Liver (tissue), 8 donors: ENCODE measurements at regions not wholly inside any gene's neighbourhood (a gene's known extent, or its start where the extent isn't known, plus 50 kb on each side); places are given as distances from the start of the nearest gene placed in this dataset.

Experiments used
- DNase-seq: peaks from one replicate; pipeline ENCODE4 v3.0.0-alpha.2; 2017; ENCODE audit warnings: low spot score
- H3K27ac ChIP-seq, 2 donors: one replicate each; pipeline ENCODE4 v1.7.0; 2013; ENCODE audit warnings: inconsistent platforms in 2 of 2, low read length in 2 of 2, control low read depth in 1 of 2, low read depth in 1 of 2, mild to moderate bottlenecking in 1 of 2
- H3K27me3 ChIP-seq, 4 donors: one replicate each; pipeline versions ENCODE4 v1.6.1 to v1.7.0; 2013; ENCODE audit warnings: low read length in 3 of 4, inconsistent platforms in 1 of 4, mild to moderate bottlenecking in 1 of 4, moderate library complexity in 1 of 4; ENCODE audit not compliant: control insufficient read depth in 4 of 4, insufficient read depth in 4 of 4
- H3K36me3 ChIP-seq, 4 donors: one replicate each; pipeline versions ENCODE4 v1.6.1 to v1.7.0; 2013; ENCODE audit warnings: low read length in 3 of 4, mild to moderate bottlenecking in 3 of 4, low read depth in 1 of 4, moderate library complexity in 1 of 4; ENCODE audit not compliant: control insufficient read depth in 4 of 4, insufficient read depth in 3 of 4
- H3K4me1 ChIP-seq, 4 donors: one replicate each; pipeline versions ENCODE4 v1.6.1 to v1.7.0; 2013; ENCODE audit warnings: low read length in 3 of 4, mild to moderate bottlenecking in 3 of 4, moderate library complexity in 1 of 4; ENCODE audit not compliant: control insufficient read depth in 4 of 4, insufficient read depth in 4 of 4
- H3K4me3 ChIP-seq, 3 donors: one replicate each; pipeline versions ENCODE4 v1.6.1 to v1.7.0; 2013; ENCODE audit warnings: low read length in 3 of 3, control low read depth in 1 of 3, low read depth in 1 of 3, mild to moderate bottlenecking in 1 of 3
- H3K9ac ChIP-seq, 2 donors: one replicate each; pipeline ENCODE4 v1.7.0; 2013; ENCODE audit warnings: low read length in 2 of 2, mild to moderate bottlenecking in 2 of 2, moderate library complexity in 2 of 2, control low read depth in 1 of 2, low read depth in 1 of 2
- H3K9me3 ChIP-seq, 4 donors: one replicate each; pipeline versions ENCODE4 v1.6.1 to v1.7.0; 2013; ENCODE audit warnings: low read length in 3 of 4; ENCODE audit not compliant: control insufficient read depth in 4 of 4
- ATF3 ChIP-seq: IDR thresholded peaks from 2 replicates; pipeline ENCODE4 v1.6.1; 2016; ENCODE audit warnings: antibody characterized with exemption
- CTCF ChIP-seq: fragments of 150-350 bp; IDR thresholded peaks from 2 replicates; pipeline ENCODE4 v1.5.1; 2017; ENCODE audit warnings: improper control_type of control experiment, low read depth, low read length; ENCODE audit not compliant: missing input control
- EGR1 ChIP-seq, 2 donors: IDR thresholded peaks; 2 replicates each; pipeline ENCODE4 v1.6.1; 2016 to 2018; ENCODE audit warnings: antibody characterized with exemption in 2 of 2, low read depth in 2 of 2
- FOXA1 ChIP-seq: IDR thresholded peaks from 2 replicates; pipeline ENCODE4 v1.6.1; 2016; ENCODE audit warnings: antibody characterized with exemption
- FOXA2 ChIP-seq: IDR thresholded peaks from 2 replicates; pipeline ENCODE4 v1.6.1; 2016; ENCODE audit warnings: antibody characterized with exemption
- GABPA ChIP-seq, 2 donors: IDR thresholded peaks in 1 of 2; conservative IDR thresholded peaks in 1 of 2; 2 replicates each; pipeline ENCODE4 v1.6.1; 2016; ENCODE audit warnings: antibody characterized with exemption in 2 of 2, mild to moderate bottlenecking in 1 of 2, moderate library complexity in 1 of 2
- HNF4A ChIP-seq, 2 donors: conservative IDR thresholded peaks; 2 replicates each; pipeline ENCODE4 v1.6.1; 2016; ENCODE audit warnings: antibody characterized with exemption in 2 of 2, mild to moderate bottlenecking in 2 of 2
- HNF4G ChIP-seq: IDR thresholded peaks from 2 replicates; pipeline ENCODE4 v1.6.1; 2016; ENCODE audit warnings: antibody characterized with exemption
- JUND ChIP-seq, 2 donors: IDR thresholded peaks; 2 replicates each; pipeline ENCODE4 v1.6.1; 2016; ENCODE audit warnings: antibody characterized with exemption in 2 of 2
- MAX ChIP-seq: IDR thresholded peaks from 2 replicates; pipeline ENCODE4 v1.6.1; 2016; ENCODE audit warnings: antibody characterized with exemption
- NR2F2 ChIP-seq: IDR thresholded peaks from 2 replicates; pipeline ENCODE4 v1.6.1; 2016; ENCODE audit warnings: antibody characterized with exemption
- RAD21 ChIP-seq, 2 donors: IDR thresholded peaks; 2 replicates each; pipeline ENCODE4 v1.6.1; 2016; ENCODE audit warnings: antibody characterized with exemption in 2 of 2, mild to moderate bottlenecking in 2 of 2
- REST ChIP-seq: IDR thresholded peaks from 2 replicates; pipeline ENCODE4 v1.6.1; 2016; ENCODE audit warnings: antibody characterized with exemption, mild to moderate bottlenecking
- RXRA ChIP-seq, 2 donors: IDR thresholded peaks; 2 replicates each; pipeline ENCODE4 v1.6.1; 2017 to 2018; ENCODE audit warnings: antibody characterized with exemption in 2 of 2, mild to moderate bottlenecking in 1 of 2
- SP1 ChIP-seq: IDR thresholded peaks from 2 replicates; pipeline ENCODE4 v1.6.1; 2018; ENCODE audit warnings: antibody characterized with exemption, mild to moderate bottlenecking
- TAF1 ChIP-seq: conservative IDR thresholded peaks from 2 replicates; pipeline ENCODE4 v1.6.1; 2016; ENCODE audit warnings: antibody characterized with exemption, mild to moderate bottlenecking
- YY1 ChIP-seq: IDR thresholded peaks from 2 replicates; pipeline ENCODE4 v1.6.1; 2016; ENCODE audit warnings: antibody characterized with exemption, mild to moderate bottlenecking
- ZBTB33 ChIP-seq: IDR thresholded peaks from 2 replicates; pipeline ENCODE4 v1.6.1; 2016; ENCODE audit warnings: antibody characterized with exemption
- WGBS: extraction: QIAGEN DNeasy Blood & Tissue Kit; methylation state at CpG from one replicate; pipeline ENCODE4 v1.1.7; 2013; 5-methylcytosine and 5-hydroxymethylcytosine counted together
- donor health status: healthy.
- donor health status: healthy.
- donor health status: healthy.
- donor health status: healthy.
- donor health status: healthy.

GRCh38 chrY:7444141-7444540 is 532.6 kb upstream of the AMELY start:
- no peak overlapping the region for H3K27ac ChIP-seq
- TF ChIP-seq GABPA (IDR thresholded peaks at IDR 0.05 in 1 of 2, conservative IDR thresholded peaks at IDR 0.05 in 1 of 2) (no peak), RAD21 (IDR thresholded peaks at IDR 0.05) (no peak), NR2F2 (no peak), FOXA2 (no peak), YY1 (no peak), HNF4A (conservative IDR thresholded peaks at IDR 0.05) (no peak), EGR1 (IDR thresholded peaks at IDR 0.05; ENCODE audit: low read depth in 2 of 2) (no peak), TAF1 (no peak)

GRCh38 chrY:7440796-7441530 is 529.4 kb upstream of the AMELY start:
- no peaks in the 10 kb centered on the region for H3K36me3 ChIP-seq
- H3K4me3 ChIP-seq, result no peak overlapping the region
- H3K27me3 ChIP-seq, result no peaks in the 10 kb centered on the region
- 59% methylated on average over 4 of the region's 4 CpGs for WGBS
- H3K9me3 ChIP-seq, result no peaks in the 10 kb centered on the region
- no peaks in the 10 kb centered on the region for H3K4me1 ChIP-seq
- no peak overlapping the region for H3K9ac ChIP-seq
- no peak for TF ChIP-seq MAX
- no peak for TF ChIP-seq FOXA1
- TF ChIP-seq JUND (IDR thresholded peaks at IDR 0.05), result no peak
- no peak for TF ChIP-seq CTCF
- no peak for TF ChIP-seq REST
- no peak for TF ChIP-seq ATF3
- TF ChIP-seq TAF1, result no peak
- TF ChIP-seq RAD21 (IDR thresholded peaks at IDR 0.05), result no peak
- no peak for TF ChIP-seq RXRA (IDR thresholded peaks at IDR 0.05)
- TF ChIP-seq NR2F2, result no peak
- no peak for TF ChIP-seq SP1
- TF ChIP-seq EGR1 (IDR thresholded peaks at IDR 0.05; ENCODE audit: low read depth in 2 of 2), result no peak
- no peak for TF ChIP-seq FOXA2
- no peak for TF ChIP-seq YY1
- no peak for TF ChIP-seq ZBTB33
- no peak for TF ChIP-seq GABPA (IDR thresholded peaks at IDR 0.05 in 1 of 2, conservative IDR thresholded peaks at IDR 0.05 in 1 of 2)
- no peak for TF ChIP-seq HNF4G
- TF ChIP-seq HNF4A (conservative IDR thresholded peaks at IDR 0.05), result no peak
- DNase-seq, result no peak
- H3K27ac ChIP-seq, result no peak overlapping the region

More at GRCh38 chrY:7444141-7444540, 532.6 kb upstream of the AMELY start:
- 78% methylated on average over 3 of the region's 3 CpGs for WGBS
- Histone ChIP-seq H3K4me3 (no peak overlapping the region), H3K9ac (no peak overlapping the region), H3K9me3 (no peaks in the 10 kb centered on the region), H3K36me3 (no peaks in the 10 kb centered on the region), H3K27me3 (no peaks in the 10 kb centered on the region), H3K4me1 (no peaks in the 10 kb centered on the region)
- no peak for DNase-seq
